ENCODE measurements at regions not wholly inside any gene's neighbourhood (a gene's known extent, or its start where the extent isn't known, plus 50 kb on each side); places are given as distances from the start of the nearest gene placed in this dataset.
"Not testable (repeated sequence)": the region's sequence is repeated elsewhere in the genome, so short reads cannot be mapped to it uniquely, and the experiment has no call there.

- no peak for DNase-seq
These were observed 191.8 kb downstream of the TMEM200A start for GRCh38 chr6:130557481-130558112.

- no peak for DNase-seq
These were observed 192.3 kb downstream of the TMEM200A start for GRCh38 chr6:130558131-130558530.

GRCh38 chr6:130559166-130559565, 193.3 kb downstream of the TMEM200A start:
- no peak for DNase-seq

- no peak for DNase-seq
These were observed 194.4 kb downstream of the TMEM200A start for GRCh38 chr6:130560231-130560630.

GRCh38 chr6:130561159-130561558, 195.3 kb downstream of the TMEM200A start:
- not testable (repeated sequence) for DNase-seq

- no peak for DNase-seq
These were observed 199.9 kb downstream of the TMEM200A start for GRCh38 chr6:130565696-130566095.

GRCh38 chr6:130574146-130574545, 208.3 kb downstream of the TMEM200A start:
- DNase-seq = no peak

- no peak for DNase-seq
These were observed 209.7 kb downstream of the TMEM200A start for GRCh38 chr6:130575557-130575956.

GRCh38 chr6:130575971-130576370, 210.2 kb downstream of the TMEM200A start:
- DNase-seq = no peak

GRCh38 chr6:130577178-130577919, 211.5 kb downstream of the TMEM200A start:
- no peak for DNase-seq

GRCh38 chr6:130578713-130579112, 212.9 kb downstream of the TMEM200A start:
- DNase-seq = no peak

- DNase-seq = no peak
These were observed 217.5 kb downstream of the TMEM200A start for GRCh38 chr6:130583268-130583667.

GRCh38 chr6:130585587-130585986, 219.8 kb downstream of the TMEM200A start:
- no peak for DNase-seq

GRCh38 chr6:130587778-130588520, 222.1 kb downstream of the TMEM200A start:
- no peak for DNase-seq

GRCh38 chr6:130593200-130593599, 227.4 kb downstream of the TMEM200A start:
- DNase-seq = no peak

- no peak for DNase-seq
These were observed 228.1 kb downstream of the TMEM200A start for GRCh38 chr6:130593948-130594347.

GRCh38 chr6:130598021-130598989, 228.9 kb upstream of the SMLR1 start:
- no peak for DNase-seq

- DNase-seq = no peak
These were observed 226.3 kb upstream of the SMLR1 start for GRCh38 chr6:130600880-130601341.

GRCh38 chr6:130602151-130602770, 224.9 kb upstream of the SMLR1 start:
- peak; percentile 59 for DNase-seq

GRCh38 chr6:130603391-130603790, 223.8 kb upstream of the SMLR1 start:
- DNase-seq = no peak

GRCh38 chr6:130604841-130605399, 222.3 kb upstream of the SMLR1 start:
- DNase-seq = no peak

GRCh38 chr6:130610303-130610702, 216.9 kb upstream of the SMLR1 start:
- no peak for DNase-seq

All from T1000 (cell line).